Heart left ventricle (tissue), 13 donors: ENCODE measurements at regions not wholly inside any gene's neighbourhood (a gene's known extent, or its start where the extent isn't known, plus 50 kb on each side); places are given as distances from the start of the nearest gene placed in this dataset.

Source experiments
- POLR2A ChIP-seq, 2 donors: fragments of 450-650 bp; IDR thresholded peaks; one replicate each; pipeline ENCODE4 v1.6.1; 2017; ENCODE audit warnings: antibody characterized with exemption in 2 of 2, mild to moderate bottlenecking in 2 of 2, moderate library complexity in 2 of 2
- TF ChIP-seq, protein P1 (sequence below), 12 donors: fragments of 200-600 bp; sonication (generic) in 4 of 12; IDR thresholded peaks; one replicate each; pipeline versions ENCODE4 v1.5.0 to v1.8.0; 2018 to 2022; ENCODE audit warnings: antibody characterized with exemption in 12 of 12, mild to moderate bottlenecking in 5 of 12
- donor health status: ischemic (EF 13 %, LVEDD 7.1; RV severe dilation, severe dysfunction).
- donor health status: DM: no; HTN: yes; CAD: no.
- donor health status: DM: no; HTN: no; CAD: no.
- donor health status: ischemic (EF 25% LVEDD 6.9; RV normal size, moderate dysfunction).
- donor health status: ischemic (EF 25% LVEDD 5.7; RV mildly dilated, moderate dysfunction).
- donor health status: ischemic (EF 35%, LVEDD 5.7; RV mildly dilated, moderate dysfunction).
- donor health status: nonischemic (EF 11% LVEDD 7.7; RV severe dilation, severe dysfunction).
- donor health status: DM: yes; HTN: yes; CAD: no.
- donor health status: PGD.
- donor health status: ischemic (EF 29% LVEDD 5.4; RV normal size, mild dysfunction).
- donor health status: nonischemic (EF 23%, LVEDD 6.1; RV moderate dilation, normal function).

DNA sequence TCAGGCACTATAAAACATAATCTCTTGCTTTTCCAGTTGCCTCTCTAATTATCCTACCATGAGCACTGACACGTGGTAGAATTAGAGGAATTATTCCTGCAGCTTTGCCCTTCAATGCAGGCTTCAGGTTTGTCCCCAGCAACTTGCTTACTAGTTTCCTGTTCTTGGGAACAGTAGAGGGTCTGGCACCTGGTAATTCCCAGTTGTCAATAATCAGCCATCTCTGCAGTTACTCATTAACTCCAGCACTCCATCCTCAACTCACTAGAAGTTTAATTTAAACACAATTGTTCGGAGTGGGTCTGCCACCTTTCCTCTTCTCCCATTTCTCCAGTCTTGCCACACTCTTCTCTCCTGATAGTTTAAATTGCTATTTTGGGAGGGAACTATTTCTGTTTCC is 324.3 kb upstream of the KIAA1217 start:
- TF ChIP-seq, protein P1, sequence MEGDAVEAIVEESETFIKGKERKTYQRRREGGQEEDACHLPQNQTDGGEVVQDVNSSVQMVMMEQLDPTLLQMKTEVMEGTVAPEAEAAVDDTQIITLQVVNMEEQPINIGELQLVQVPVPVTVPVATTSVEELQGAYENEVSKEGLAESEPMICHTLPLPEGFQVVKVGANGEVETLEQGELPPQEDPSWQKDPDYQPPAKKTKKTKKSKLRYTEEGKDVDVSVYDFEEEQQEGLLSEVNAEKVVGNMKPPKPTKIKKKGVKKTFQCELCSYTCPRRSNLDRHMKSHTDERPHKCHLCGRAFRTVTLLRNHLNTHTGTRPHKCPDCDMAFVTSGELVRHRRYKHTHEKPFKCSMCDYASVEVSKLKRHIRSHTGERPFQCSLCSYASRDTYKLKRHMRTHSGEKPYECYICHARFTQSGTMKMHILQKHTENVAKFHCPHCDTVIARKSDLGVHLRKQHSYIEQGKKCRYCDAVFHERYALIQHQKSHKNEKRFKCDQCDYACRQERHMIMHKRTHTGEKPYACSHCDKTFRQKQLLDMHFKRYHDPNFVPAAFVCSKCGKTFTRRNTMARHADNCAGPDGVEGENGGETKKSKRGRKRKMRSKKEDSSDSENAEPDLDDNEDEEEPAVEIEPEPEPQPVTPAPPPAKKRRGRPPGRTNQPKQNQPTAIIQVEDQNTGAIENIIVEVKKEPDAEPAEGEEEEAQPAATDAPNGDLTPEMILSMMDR (IDR thresholded peaks at IDR 0.05) = no peak
- no peak for TF ChIP-seq POLR2A (IDR thresholded peaks at IDR 0.05)
